H7 (cell line): ENCODE measurements at regions not wholly inside any gene's neighbourhood (a gene's known extent, or its start where the extent isn't known, plus 50 kb on each side); places are given as distances from the start of the nearest gene placed in this dataset.

Experiments
- DNase-seq: peaks from one replicate; pipeline ENCODE4 v3.0.0; 2012
- H3K27me3 ChIP-seq: 2 replicates; pipeline ENCODE4 v1.6.0; 2011; ENCODE audit warnings: mild to moderate bottlenecking, low read length; ENCODE audit not compliant: control insufficient read depth, insufficient read depth
- H3K36me3 ChIP-seq: replicated peaks from 2 replicates; pipeline ENCODE4 v1.5.1; 2011; ENCODE audit warnings: low read length; ENCODE audit not compliant: control insufficient read depth, insufficient read depth
- H3K4me3 ChIP-seq: 2 replicates; pipeline ENCODE4 v1.5.1; 2011; ENCODE audit warnings: low read depth, mild to moderate bottlenecking, control low read depth, low read length, moderate library complexity; ENCODE audit not compliant: insufficient read depth

DNA sequence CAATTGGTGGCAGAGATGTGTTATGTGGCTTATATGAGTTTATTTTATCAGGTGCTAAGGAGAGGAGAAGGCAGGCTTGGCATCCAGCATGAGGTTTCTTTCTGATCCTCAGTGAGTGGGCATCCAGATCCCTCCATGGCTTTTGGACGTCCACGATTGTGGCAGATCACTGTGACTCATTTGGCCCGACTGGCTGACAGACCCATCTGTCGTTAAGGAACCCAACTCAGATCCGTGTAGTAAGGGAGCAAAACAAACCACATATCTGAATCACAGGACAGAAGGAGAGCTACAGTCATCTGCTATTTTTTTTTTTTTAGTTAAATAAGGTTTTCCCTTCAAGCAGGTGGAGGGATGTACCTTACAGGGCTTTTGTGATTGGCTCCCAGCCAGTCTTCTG is 197.0 kb upstream of the KCNH8 start:
- no peak for DNase-seq
- Histone ChIP-seq H3K36me3 (no peaks in the 10 kb centered on the region), H3K4me3 (no peak overlapping the region), H3K27me3 (no peaks in the 10 kb centered on the region)

DNA sequence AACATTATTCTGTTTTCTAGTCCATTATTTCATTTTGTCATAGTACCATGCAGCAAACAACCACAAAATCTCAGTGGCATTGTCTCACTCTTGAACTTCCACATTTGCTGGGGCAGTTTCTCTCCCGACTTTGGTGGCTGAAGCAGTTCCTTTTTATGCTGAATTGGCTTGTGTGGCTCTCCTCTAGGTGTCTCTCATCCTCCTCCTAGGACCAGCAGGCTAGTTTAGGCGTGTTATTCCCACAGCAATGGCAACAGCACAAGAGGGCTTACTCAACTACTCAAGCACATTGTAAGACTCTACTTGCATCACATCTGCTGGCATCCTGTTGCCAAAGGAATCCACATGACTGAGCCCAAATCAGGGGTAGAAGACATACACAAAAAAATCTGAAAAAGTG is 201.8 kb upstream of the KCNH8 start:
- no peak overlapping the region for H3K4me3 ChIP-seq
- DNase-seq, result no peak
- no peaks in the 10 kb centered on the region for H3K36me3 ChIP-seq
- no peaks in the 10 kb centered on the region for H3K27me3 ChIP-seq

DNA sequence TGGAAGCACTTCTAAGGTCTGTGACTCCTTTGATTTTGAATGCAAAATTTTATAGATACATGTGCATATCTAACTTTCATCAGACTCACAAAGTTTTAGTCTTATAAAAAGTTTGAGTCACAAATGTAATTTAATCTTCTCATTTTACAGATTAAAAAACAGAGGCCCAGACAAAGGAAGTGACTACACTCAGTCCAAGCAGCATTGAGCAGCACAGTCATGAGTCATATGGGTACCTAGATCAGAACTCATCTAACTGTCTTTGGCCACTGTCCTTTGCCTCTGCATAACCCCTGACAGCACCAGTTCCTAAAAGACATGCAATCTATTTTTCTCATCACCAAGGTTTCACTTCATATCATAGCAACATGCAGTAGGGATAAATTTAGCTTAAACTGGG is 210.7 kb upstream of the KCNH8 start:
- no peaks in the 10 kb centered on the region for H3K36me3 ChIP-seq
- DNase-seq, result no peak
- H3K4me3 ChIP-seq, result no peak overlapping the region
- no peaks in the 10 kb centered on the region for H3K27me3 ChIP-seq

DNA sequence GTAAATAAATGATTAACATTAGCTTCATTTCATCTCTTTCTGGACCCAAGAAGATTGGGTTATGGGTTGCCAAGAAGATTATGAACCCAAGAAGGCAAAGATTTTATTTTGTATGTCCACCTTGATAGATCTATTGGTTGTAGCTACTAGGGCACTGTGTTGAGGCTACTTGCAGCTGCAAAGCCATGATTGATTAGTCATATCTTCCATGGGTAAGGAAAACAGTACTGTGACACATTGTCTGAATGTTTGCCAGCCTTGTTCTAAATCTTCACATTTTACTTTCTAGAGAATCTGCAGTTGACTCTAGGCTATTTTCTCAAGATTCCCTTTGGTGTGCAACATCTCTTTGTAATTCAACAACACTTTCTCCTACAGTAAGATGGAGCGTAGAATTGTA is 229.2 kb upstream of the KCNH8 start:
- Histone ChIP-seq H3K36me3 (no peaks in the 10 kb centered on the region), H3K4me3 (no peak overlapping the region), H3K27me3 (no peaks in the 10 kb centered on the region)
- no peak for DNase-seq

DNA sequence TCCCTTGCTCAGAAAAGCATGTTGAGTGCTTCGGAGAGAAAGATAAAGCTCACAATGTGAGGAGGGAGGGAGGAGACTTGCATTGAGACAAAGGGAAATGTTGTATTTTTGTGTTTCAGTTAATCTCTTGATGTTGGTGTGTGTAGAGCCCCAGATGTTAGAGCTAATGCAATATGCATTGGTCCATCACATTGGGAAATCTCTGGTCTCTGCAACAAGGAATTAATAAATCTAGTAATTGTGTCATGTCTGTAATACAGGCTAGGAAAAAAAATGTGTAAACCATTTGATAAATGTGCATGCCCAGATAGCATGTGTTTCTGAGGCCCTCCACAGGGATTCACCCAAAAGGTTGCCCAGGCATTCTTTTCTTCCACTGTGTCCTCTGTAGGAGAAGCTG is 230.4 kb upstream of the KCNH8 start:
- no peak for DNase-seq
- no peaks in the 10 kb centered on the region for H3K36me3 ChIP-seq

DNA sequence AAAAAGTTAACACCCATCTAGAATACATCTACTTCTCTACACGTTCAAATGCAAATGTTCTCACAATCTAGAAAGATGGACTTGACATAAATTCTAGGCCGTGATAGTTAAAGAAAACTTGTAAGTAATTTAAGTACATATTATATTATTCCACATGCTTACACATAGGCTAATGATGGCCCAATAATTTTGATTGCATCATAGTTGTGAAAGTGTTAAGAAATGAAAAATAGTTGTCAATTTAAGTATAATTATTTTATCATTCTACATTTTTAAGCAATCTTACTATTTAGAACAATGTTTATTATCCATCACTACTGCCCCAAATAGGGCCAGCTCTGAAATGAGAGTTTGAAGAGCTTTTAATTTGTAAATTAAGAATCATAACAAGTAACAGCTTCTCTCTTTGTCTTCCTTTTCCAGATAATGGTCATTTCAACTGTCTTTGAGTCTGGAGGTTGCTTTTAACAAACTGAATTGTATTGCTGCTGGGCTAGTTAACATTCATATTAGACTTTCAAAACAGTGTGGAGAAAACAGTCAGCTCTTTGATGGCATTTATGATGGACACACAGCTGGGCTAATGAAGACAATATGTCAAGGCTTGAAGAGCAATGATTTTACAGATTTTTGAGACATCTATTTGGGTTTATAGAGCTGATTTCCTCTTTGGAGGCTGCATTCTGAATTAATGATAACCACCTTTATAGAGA is 246.1 kb upstream of the KCNH8 start:
- Histone ChIP-seq H3K27me3 (no peaks in the 10 kb centered on the region), H3K4me3 (no peak overlapping the region)
- DNase-seq, result no peak

More for the DNA sequence above, 230.4 kb upstream of the KCNH8 start:
- H3K27me3 ChIP-seq, result no peaks in the 10 kb centered on the region
- H3K4me3 ChIP-seq, result no peak overlapping the region

DNA sequence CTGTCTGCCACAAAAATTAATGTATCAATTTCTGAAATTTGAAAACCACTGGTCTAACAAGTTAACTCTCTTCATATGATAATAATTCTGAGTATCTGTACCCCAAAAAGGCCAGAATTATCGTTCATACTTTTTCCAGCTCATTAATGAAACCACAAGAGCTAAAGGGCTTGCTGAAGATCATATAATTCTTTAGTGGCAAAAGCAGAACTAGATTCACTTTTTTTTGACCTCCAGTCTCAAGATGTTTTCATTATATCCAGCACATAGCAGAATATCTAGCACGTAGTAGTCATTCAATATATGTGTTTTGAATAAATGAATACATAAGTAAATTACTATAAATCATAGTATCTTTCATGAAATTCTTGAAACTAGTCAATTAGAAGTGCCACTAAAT is 246.7 kb upstream of the KCNH8 start:
- DNase-seq, result no peak
- Histone ChIP-seq H3K27me3 (no peaks in the 10 kb centered on the region), H3K36me3 (no peaks in the 10 kb centered on the region), H3K4me3 (no peak overlapping the region)

More for the DNA sequence above, 246.1 kb upstream of the KCNH8 start:
- H3K36me3 ChIP-seq, result no peaks in the 10 kb centered on the region

DNA sequence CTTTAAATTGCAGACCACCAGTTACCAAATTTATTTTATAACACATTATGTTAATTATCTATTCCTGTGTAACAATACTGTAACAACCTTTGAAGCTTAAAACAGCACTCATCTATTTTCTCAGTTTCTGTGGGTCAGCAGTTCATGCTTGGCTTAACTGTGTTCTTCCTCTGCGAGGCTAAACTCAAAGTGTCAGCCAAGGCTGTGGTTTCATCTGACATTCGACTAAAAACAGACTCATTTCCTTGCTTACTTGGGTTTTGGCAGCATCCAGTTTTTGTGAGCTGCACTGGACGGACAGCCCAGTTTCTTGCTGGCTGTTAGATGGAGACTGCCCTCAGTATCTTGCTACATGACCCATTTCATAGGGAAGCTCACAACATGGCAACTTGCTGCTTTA is 247.3 kb upstream of the KCNH8 start:
- Histone ChIP-seq H3K27me3 (no peaks in the 10 kb centered on the region), H3K4me3 (no peak overlapping the region), H3K36me3 (no peaks in the 10 kb centered on the region)
- DNase-seq, result no peak

DNA sequence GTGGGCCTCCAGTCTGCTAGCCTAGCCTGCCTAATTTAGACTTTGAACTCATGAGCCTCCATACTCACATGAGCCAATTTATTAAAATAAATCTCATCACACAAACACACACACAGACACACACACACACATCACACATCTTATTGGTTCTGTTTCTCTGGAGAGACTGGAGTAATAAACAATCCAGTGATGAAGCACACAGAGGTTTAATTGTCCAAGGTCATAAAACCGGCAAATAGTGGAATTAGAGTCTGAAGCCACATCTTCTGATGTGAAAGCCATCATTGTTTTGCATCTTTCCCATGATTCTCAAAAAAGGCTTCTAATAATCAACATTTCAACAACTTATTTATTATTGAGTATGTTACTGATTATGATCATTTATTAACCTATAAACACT is 249.4 kb upstream of the KCNH8 start:
- H3K4me3 ChIP-seq, result no peak overlapping the region

DNA sequence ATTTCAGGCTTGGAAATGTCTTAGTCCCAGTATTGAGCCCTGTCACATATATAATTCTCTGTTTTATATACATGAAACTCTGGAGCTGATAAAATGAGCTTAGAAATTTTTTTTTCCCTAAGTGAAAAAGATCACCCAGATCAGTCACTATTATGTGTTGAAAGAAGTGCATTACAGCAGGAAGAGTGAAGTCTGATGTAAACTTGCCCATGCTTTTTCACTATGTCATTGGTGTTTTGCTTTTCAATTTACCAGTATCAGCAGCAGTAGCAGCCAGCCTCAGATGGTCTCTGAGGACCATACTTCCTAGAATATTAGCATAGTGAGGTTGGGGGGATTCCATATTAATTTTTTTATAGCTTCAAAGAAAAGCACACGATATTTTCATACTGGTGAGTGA is 255.6 kb upstream of the KCNH8 start:
- H3K27me3 ChIP-seq, result no peaks in the 10 kb centered on the region
- no peak overlapping the region for H3K4me3 ChIP-seq
- no peaks in the 10 kb centered on the region for H3K36me3 ChIP-seq
- no peak for DNase-seq

More for the DNA sequence above, 249.4 kb upstream of the KCNH8 start:
- no peak for DNase-seq
- H3K27me3 ChIP-seq, result no peaks in the 10 kb centered on the region
- no peaks in the 10 kb centered on the region for H3K36me3 ChIP-seq

DNA sequence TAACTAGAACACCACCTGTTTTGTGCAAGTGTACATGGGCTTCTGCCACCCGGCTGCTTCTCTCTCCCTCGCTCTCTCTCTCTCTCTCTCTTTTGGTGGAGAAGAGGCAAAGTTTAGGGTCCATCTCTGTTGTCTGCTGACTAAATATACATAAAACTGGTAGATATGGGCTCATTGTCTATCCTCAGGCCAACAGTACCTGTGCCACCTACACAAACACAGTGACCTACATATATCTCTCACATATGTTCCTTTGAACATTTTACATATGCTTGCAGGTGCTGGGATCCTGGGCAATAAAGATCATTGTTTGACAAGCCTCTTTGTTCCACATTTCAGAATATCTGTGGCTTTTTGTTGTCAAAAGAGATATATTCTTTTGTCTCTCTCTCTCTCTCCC is 256.3 kb upstream of the KCNH8 start:
- no peak overlapping the region for H3K4me3 ChIP-seq
- no peaks in the 10 kb centered on the region for H3K27me3 ChIP-seq
- no peak for DNase-seq
- H3K36me3 ChIP-seq, result no peaks in the 10 kb centered on the region

DNA sequence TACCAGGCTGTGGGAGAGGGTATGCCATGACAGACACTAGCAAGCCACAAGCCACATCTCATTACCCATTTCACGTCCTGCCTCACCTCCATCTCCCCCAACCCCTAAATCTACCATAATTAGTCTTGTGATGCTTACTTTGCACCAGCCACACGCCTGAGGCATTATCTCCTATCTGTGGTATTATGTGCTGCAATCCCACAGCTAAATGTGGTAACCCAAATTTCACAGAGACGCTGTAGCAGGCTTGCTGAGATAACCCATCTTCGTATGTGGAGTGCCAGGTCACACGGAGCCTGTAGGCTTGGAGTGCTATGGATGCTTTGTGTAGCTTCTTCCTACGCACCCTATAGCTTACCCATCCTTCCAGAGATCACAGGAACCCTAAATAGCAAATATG is 256.7 kb upstream of the KCNH8 start:
- no peak for DNase-seq
- no peaks in the 10 kb centered on the region for H3K36me3 ChIP-seq
- H3K4me3 ChIP-seq, result no peak overlapping the region
- no peaks in the 10 kb centered on the region for H3K27me3 ChIP-seq

DNA sequence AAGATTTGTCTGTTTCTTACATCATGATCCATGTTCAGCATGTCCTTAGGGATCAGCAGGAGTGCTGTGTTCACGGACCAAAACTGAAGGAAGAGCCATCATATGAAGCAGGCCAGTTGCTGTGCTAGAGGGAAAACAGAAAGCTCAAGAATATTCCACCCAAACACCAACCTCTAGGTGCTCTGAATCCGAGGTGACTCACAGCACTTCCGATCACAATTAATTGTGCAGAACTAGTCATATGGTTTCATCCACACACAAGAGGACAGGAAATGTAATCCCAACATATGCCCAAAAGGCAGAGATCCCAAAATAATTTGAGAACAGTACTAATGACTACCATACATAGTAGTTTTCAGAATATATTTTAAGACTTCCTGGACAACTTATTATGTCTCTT is 257.9 kb upstream of the KCNH8 start:
- no peak for DNase-seq
- no peaks in the 10 kb centered on the region for H3K27me3 ChIP-seq
- no peaks in the 10 kb centered on the region for H3K36me3 ChIP-seq
- no peak overlapping the region for H3K4me3 ChIP-seq

DNA sequence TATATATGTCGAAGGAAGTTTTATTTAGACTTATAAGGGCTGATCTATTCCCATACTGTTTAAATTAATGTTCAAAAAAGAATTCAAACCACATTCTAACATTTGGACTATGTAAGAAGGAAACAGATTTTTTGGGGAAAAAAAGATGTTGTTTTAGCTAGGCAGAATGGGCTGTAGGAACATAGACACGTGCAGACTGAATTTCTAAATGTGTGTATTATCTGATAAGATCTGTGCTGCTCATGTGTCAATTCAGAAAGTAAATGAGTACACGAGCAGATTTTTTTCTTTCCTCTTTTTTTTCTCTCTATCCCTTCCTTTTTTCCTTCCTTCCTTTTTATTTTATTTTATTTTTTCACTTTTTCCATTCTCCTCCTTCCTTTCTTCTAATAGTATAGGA is 259.5 kb upstream of the KCNH8 start:
- Histone ChIP-seq H3K36me3 (no peaks in the 10 kb centered on the region), H3K27me3 (no peaks in the 10 kb centered on the region), H3K4me3 (no peak overlapping the region)
- DNase-seq, result no peak

DNA sequence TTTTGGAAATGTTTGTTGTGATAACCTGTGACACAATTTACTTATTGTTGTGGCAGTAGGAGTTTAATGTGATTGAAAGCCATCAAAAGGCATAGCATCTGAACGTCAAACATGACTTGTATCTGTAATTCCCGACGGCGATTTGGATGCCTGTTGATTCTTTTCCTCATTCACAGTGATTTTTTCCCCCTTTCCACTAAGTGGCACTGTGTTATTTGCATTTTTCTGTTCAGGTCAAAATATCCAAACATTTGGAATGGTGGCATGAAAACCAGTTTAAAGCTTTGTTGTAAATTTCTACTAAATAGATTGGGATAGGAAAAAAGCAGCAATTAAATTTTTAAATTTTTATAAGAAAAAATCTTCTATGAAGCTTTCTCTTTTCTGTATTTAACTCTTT is 259.9 kb upstream of the KCNH8 start:
- Histone ChIP-seq H3K4me3 (no peak overlapping the region), H3K36me3 (no peaks in the 10 kb centered on the region), H3K27me3 (no peaks in the 10 kb centered on the region)
- no peak for DNase-seq

DNA sequence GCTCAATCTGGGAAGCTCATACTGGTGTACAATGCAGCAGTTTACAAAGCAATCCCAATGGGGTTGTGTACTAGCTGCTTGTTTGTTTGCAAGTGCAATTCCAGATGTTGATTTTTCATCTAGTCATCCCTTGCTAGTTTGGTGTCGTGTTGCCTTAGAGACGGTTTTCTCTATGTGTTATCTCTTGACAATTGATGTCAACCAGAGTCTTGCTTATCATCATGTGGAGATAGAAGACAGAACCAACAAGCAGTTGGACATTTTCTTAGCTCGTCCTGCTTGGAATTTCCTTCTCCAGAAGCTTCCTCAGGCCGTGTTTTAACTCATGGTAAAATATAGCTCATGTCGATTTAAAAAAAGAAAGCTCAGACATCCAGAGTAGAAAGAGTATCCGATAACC is 262.0 kb upstream of the KCNH8 start:
- no peaks in the 10 kb centered on the region for H3K27me3 ChIP-seq
- no peak for DNase-seq
- H3K4me3 ChIP-seq, result no peak overlapping the region
- H3K36me3 ChIP-seq, result no peaks in the 10 kb centered on the region
